Spleen (tissue), 11 donors: ENCODE measurements at regions not wholly inside any gene's neighbourhood (a gene's known extent, or its start where the extent isn't known, plus 50 kb on each side); places are given as distances from the start of the nearest gene placed in this dataset.

Experiments used
- DNase-seq: peaks from one replicate; pipeline ENCODE4 v3.0.0-alpha.2; 2020
- H3K27ac ChIP-seq, 8 donors: fragments of 200-600 bp; sonication (generic) in 7 of 8; 1 replicate in 4 of 8; 2 replicates in 4 of 8; pipeline versions ENCODE4 v1.5.0 to v1.8.0; 2016 to 2021; ENCODE audit warnings: inconsistent platforms in 4 of 8, mild to moderate bottlenecking in 4 of 8, moderate library complexity in 1 of 8
- H3K27me3 ChIP-seq, 7 donors: fragments of 200-600 bp; sonication (generic) in 6 of 7; replicated peaks in 1 of 7; 1 replicate in 4 of 7; 2 replicates in 3 of 7; pipeline versions ENCODE4 v1.5.0 to v1.8.0; 2016 to 2021; ENCODE audit warnings: inconsistent platforms in 3 of 7, mild to moderate bottlenecking in 1 of 7
- H3K36me3 ChIP-seq, 6 donors: fragments of 200-600 bp; sonication (generic) in 5 of 6; 1 replicate in 4 of 6; 2 replicates in 2 of 6; pipeline versions ENCODE4 v1.5.0 to v1.8.0; 2016 to 2021; ENCODE audit warnings: inconsistent platforms in 2 of 6
- H3K4me1 ChIP-seq, 6 donors: fragments of 200-600 bp; sonication (generic) in 5 of 6; 1 replicate in 3 of 6; 2 replicates in 3 of 6; pipeline versions ENCODE4 v1.5.0 to v1.8.0; 2016 to 2021; ENCODE audit warnings: inconsistent platforms in 3 of 6
- H3K4me3 ChIP-seq, 8 donors: fragments of 200-600 bp; sonication (generic) in 7 of 8; 1 replicate in 4 of 8; 2 replicates in 4 of 8; pipeline versions ENCODE4 v1.5.0 to v1.8.0; 2016 to 2021; ENCODE audit warnings: inconsistent platforms in 4 of 8, mild to moderate bottlenecking in 4 of 8, moderate library complexity in 2 of 8
- H3K9me3 ChIP-seq, 8 donors: fragments of 200-600 bp; sonication (generic) in 7 of 8; 1 replicate in 4 of 8; 2 replicates in 4 of 8; pipeline versions ENCODE4 v1.5.0 to v1.8.0; 2016 to 2021; ENCODE audit warnings: inconsistent platforms in 4 of 8
- CTCF ChIP-seq, 11 experiments: fragments of 200-600 bp in 7 of 11; fragments of 450-650 bp in 4 of 11; sonication (generic) in 4 of 11; IDR thresholded peaks in 8 of 11; conservative IDR thresholded peaks in 3 of 11; 1 replicate in 7 of 11; 2 replicates in 4 of 11; pipeline versions ENCODE4 v1.4.0 to v1.8.0; 2016 to 2021; ENCODE audit warnings: antibody characterized with exemption in 11 of 11, inconsistent platforms in 4 of 11, mild to moderate bottlenecking in 1 of 11
- POLR2A ChIP-seq, 3 donors: fragments of 450-650 bp; IDR thresholded peaks; one replicate each; pipeline ENCODE4 v1.5.1; 2017; ENCODE audit warnings: antibody characterized with exemption in 3 of 3, mild to moderate bottlenecking in 1 of 3
- POLR2AphosphoS5 ChIP-seq, 3 donors: sonication (generic); formaldehyde crosslinking; IDR thresholded peaks; one replicate each; pipeline ENCODE4 v1.5.1; 2017; ENCODE audit warnings: antibody characterized with exemption in 3 of 3
- WGBS, 5 donors: extraction: QIAGEN DNeasy Blood & Tissue Kit in 3 of 5; methylation state at CpG; one replicate each; pipeline versions ENCODE4 v1.1.5 to v1.1.7; 2013 to 2018; 5-methylcytosine and 5-hydroxymethylcytosine counted together
- intact Hi-C: fragments of 100-400 bp; cut with DNase I; formaldehyde crosslinking; loops from one replicate; pipeline ENCODE4 v1.15.0; 2023; ENCODE audit warnings: low total_unique reads
- donor health status: healthy with polysubstance abuse.
- donor health status: DM: no; HTN: no; CAD: no; lungs with moderate emphysema.
- donor health status: DM: no; HTN: no; CAD: no.
- donor health status: Bipolar disorder and iron deficiency.
- donor health status: healthy.
- donor health status: DM: no; HTN: no; CAD: no.
- donor health status: DM: yes; HTN: yes; CAD: no.

- 50 to 67% (median 60%) methylated on average over 3 of the region's 3 CpGs for WGBS, 5 donors
- H3K4me1 ChIP-seq: no peaks in the 10 kb centered on the region
- intact Hi-C loops: no loop called here
- TF ChIP-seq POLR2AphosphoS5 (IDR thresholded peaks at IDR 0.05) (no peak), POLR2A (IDR thresholded peaks at IDR 0.05) (no peak), CTCF (IDR thresholded peaks at IDR 0.05 in 8 of 11, conservative IDR thresholded peaks at IDR 0.05 in 3 of 11) (no peak)
- no peaks in the 10 kb centered on the region for H3K36me3 ChIP-seq
- H3K27ac ChIP-seq: no peak overlapping the region
- no peak for DNase-seq
- H3K27me3 ChIP-seq: no peaks in the 10 kb centered on the region
- no peak overlapping the region for H3K4me3 ChIP-seq
- H3K9me3 ChIP-seq: no peaks in the 10 kb centered on the region
Observed at GRCh38 chr1:164977561-164977960, 379.0 kb downstream of the LMX1A start.

GRCh38 chr1:164971921-164972415 lies 384.5 kb downstream of the LMX1A start:
- TF ChIP-seq POLR2A (IDR thresholded peaks at IDR 0.05) (no peak), POLR2AphosphoS5 (IDR thresholded peaks at IDR 0.05) (no peak), CTCF (IDR thresholded peaks at IDR 0.05 in 8 of 11, conservative IDR thresholded peaks at IDR 0.05 in 3 of 11) (no peak)
- Histone ChIP-seq H3K27ac (no peak overlapping the region), H3K9me3 (peaks cover 0 to 3% (median 0%) of the 10 kb centered on the region in 8 donors), H3K4me1 (no peaks in the 10 kb centered on the region), H3K36me3 (no peaks in the 10 kb centered on the region), H3K27me3 (no peaks in the 10 kb centered on the region), H3K4me3 (no peak overlapping the region)
- intact Hi-C loops: no loop called here
- no peak for DNase-seq
- WGBS, 5 donors: 80 to 89% (median 87%) methylated on average over 6 of the region's 6 CpGs

- Histone ChIP-seq H3K27me3 (no peaks in the 10 kb centered on the region), H3K36me3 (no peaks in the 10 kb centered on the region), H3K9me3 (peaks cover 0 to 3% (median 0%) of the 10 kb centered on the region in 8 donors), H3K4me1 (no peaks in the 10 kb centered on the region), H3K27ac (no peak overlapping the region), H3K4me3 (no peak overlapping the region)
- TF ChIP-seq CTCF (IDR thresholded peaks at IDR 0.05 in 8 of 11, conservative IDR thresholded peaks at IDR 0.05 in 3 of 11): no peak
- TF ChIP-seq POLR2A (IDR thresholded peaks at IDR 0.05): no peak
- TF ChIP-seq POLR2AphosphoS5 (IDR thresholded peaks at IDR 0.05): no peak
- DNase-seq: no peak
- intact Hi-C loops: no loop called here
- WGBS, 5 donors: 88 to 96% (median 90%) methylated on average over 5 of the region's 5 CpGs
Observed at GRCh38 chr1:164971391-164971790, 385.1 kb downstream of the LMX1A start.

- H3K36me3 ChIP-seq: no peaks in the 10 kb centered on the region
- TF ChIP-seq POLR2AphosphoS5 (IDR thresholded peaks at IDR 0.05) (no peak), CTCF (IDR thresholded peaks at IDR 0.05 in 8 of 11, conservative IDR thresholded peaks at IDR 0.05 in 3 of 11) (no peak)
- no peaks in the 10 kb centered on the region for H3K27me3 ChIP-seq
- H3K4me3 ChIP-seq: no peak overlapping the region
- WGBS, 5 donors: 71 to 84% (median 80%) methylated on average over 2 of the region's 2 CpGs
- H3K27ac ChIP-seq: no peak overlapping the region
- intact Hi-C loops: no loop called here
- peaks cover 0 to 3% (median 0%) of the 10 kb centered on the region in 8 donors for H3K9me3 ChIP-seq
- no peak for DNase-seq
- H3K4me1 ChIP-seq: no peaks in the 10 kb centered on the region
Observed at GRCh38 chr1:164969253-164969652, 387.3 kb downstream of the LMX1A start.
